Fibroblast of peridontal ligament (primary cell): ENCODE measurements at regions not wholly inside any gene's neighbourhood (a gene's known extent, or its start where the extent isn't known, plus 50 kb on each side); places are given as distances from the start of the nearest gene placed in this dataset.
"Not testable (repeated sequence)": the region's sequence is repeated elsewhere in the genome, so short reads cannot be mapped to it uniquely, and the experiment has no call there.

ENCODE experiments used
- DNase-seq: peaks from one replicate; pipeline ENCODE4 v3.0.0-alpha.2; 2010; ENCODE audit errors: extremely low read depth

GRCh38 chr4:97197106-97197505 lies 946.2 kb downstream of the STPG2 start:
- DNase-seq, result no peak

DNA sequence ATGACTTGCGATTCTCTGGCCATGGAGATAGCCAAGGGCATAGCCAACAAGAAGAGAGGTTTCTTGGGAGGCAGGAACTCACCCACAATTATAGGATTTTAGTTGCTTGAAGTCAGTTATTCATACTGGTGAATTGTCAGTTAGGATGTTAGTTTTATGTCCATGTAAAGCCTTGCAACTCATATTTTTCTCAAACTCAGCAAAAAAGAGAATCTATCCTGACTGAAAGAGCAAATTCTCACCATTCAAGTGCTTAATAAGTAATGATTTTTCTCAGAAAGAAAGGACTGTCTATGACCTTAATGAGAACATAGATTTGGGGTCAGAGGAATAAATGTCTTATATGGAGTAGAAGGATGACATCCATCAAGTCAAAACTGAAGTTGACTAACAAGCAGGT lies 934.5 kb downstream of the STPG2 start:
- no peak for DNase-seq

GRCh38 chr4:97215409-97215941 lies 927.8 kb downstream of the STPG2 start:
- no peak for DNase-seq

DNA sequence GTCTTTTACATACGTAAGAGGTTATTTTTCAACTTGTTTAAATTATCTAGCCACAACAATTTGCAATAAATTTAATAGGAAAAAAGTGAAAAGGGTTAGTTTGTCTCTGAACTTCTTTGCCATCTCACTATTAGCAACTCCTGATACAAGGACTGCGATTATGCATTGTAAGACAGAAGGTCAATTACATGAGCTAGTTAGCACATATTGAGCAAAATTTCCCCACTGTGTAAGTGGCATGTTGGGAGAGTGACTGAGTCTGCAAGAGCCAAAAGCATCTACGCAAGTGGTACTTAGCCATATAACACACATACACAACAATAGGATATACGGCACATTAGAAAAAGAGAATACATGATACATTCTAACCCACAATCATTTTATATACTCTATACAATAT lies 927.2 kb downstream of the STPG2 start:
- DNase-seq, result no peak

DNA sequence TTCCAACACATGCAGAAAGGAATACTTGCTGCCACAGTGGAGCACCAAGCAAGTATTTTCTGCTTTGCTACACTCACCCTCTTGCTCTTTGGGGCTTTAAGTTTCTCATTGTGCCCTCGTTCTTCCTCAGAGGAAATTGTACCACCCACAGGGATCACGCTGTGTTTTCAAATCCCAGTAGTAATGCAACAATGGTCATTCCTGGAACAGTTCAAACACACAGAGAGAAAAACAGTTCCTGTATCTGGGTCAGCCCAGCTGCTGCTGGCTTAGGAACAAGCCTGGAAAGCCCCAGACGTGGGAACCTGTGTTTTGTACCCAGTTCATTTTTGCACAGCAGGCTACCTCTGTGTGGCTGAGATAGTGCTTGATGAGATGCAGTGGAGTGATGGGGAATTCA lies 907.8 kb downstream of the STPG2 start:
- no peak for DNase-seq

- no peak for DNase-seq
These were observed 904.2 kb downstream of the STPG2 start for GRCh38 chr4:97238956-97239666.

DNA sequence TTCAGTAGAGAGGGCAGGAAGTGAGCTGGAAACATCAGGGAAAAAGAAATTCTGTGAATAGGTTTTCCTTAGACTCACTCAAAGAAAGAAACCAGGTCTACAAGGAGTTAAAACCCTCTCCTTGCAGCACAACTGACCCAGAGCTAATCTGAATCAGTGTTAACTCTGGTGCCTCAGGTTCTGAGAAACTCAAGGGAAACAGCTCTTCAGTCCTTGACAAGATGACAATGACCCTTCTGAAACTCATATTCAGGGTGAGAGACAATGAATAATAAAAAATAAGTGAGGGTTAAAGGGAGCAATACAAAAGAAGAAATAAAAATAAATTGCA lies 903.6 kb downstream of the STPG2 start:
- DNase-seq, result no peak

GRCh38 chr4:97252615-97253154 lies 890.6 kb downstream of the STPG2 start:
- no peak for DNase-seq

DNA sequence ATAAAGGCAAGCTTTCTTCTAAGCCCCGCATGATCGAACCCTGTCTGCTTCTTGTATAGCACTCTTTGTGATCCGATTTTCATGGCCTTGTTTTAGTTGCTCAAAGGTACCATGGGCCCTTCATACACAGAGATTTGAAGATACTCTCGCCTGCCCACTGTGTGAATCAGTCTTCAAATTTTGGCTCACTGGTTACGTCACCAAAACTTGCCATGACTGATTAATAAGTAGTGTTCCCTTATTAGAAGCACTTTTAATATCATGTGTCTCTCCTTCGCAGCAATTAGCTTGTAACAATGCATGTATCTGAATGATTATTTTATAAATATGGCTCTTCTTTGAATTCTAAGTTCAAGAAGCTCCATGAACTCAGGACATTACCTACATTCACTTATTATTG lies 880.5 kb downstream of the STPG2 start:
- no peak for DNase-seq

DNA sequence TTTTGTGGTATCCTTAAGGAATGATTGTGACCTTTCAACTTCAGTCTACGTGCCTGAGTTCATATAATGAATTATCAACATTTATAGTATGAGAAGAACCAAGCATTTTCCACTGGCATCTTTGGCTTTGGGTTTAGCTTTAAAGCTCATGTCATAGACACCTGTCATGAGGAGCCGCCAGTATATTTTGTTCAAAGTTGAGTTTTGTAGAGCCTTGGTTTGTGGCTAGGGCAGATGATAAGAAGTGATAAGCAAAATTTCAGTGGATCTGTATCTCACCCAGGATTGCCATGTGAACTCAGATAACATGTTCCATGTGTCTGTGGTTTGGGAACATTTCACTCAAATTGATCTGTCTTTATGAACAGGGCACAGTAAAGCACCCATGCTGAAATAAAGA lies 873.2 kb downstream of the STPG2 start:
- no peak for DNase-seq

GRCh38 chr4:97279391-97279790 lies 863.9 kb downstream of the STPG2 start:
- no peak for DNase-seq

DNA sequence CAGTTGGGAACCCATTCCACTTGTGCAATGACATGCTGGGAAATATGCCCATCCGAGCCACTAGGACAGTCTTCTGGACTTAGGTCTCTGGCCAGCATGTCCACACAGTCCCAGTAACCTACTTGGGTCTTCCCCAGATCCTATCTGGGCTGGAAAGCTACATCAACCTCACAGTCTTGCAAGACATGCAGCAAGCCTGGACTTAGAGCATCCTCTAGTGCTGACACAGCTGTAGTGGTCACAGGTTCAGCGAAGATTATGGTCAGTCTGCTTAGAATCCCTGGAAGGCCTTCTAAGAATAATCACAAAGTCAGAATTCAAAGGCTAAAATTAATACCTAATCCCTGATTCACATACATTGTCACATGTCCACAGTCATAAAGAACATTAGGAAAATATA lies 842.7 kb downstream of the STPG2 start:
- DNase-seq, result no peak

DNA sequence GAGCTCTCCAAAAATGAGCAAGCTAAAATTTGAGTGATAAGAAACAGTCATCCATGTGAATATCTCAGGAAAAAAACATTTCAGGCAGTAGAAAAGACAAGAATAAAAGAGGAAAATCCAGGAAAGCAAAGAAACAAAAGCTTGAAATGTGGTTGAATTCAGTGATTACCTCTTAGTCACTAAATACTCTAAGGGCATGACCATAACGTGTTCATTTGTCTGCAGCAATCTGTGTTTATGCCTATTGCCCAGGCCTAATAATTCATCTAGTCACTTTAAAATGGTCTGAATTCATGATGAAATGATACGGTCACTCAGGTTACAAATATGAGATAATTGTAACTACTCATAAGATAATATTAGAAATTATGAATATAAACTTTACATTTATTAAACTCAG lies 837.9 kb downstream of the STPG2 start:
- DNase-seq, result no peak

GRCh38 chr4:97309121-97309520 lies 834.2 kb downstream of the STPG2 start:
- DNase-seq, result no peak

- DNase-seq, result no peak
These were observed 826.1 kb downstream of the STPG2 start for GRCh38 chr4:97317201-97317600.

DNA sequence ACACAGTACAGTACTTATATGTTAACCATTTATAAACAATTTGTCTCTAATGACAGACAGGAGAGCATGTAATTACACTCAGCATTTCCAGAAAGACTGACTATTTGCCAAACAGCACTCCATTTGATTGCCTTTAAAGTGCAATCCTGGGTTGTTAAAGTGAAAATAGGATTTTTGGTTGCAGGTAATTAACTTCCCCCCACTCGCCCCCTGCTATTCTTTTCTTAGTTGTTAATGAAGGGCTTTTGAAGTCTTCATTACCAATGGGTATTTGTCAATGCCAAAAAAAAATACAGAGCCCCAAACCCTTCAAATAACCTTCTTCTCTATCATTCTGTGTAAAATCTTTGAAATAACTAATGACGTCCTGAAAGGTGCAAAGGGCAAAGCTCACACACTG lies 825.6 kb downstream of the STPG2 start:
- no peak for DNase-seq

DNA sequence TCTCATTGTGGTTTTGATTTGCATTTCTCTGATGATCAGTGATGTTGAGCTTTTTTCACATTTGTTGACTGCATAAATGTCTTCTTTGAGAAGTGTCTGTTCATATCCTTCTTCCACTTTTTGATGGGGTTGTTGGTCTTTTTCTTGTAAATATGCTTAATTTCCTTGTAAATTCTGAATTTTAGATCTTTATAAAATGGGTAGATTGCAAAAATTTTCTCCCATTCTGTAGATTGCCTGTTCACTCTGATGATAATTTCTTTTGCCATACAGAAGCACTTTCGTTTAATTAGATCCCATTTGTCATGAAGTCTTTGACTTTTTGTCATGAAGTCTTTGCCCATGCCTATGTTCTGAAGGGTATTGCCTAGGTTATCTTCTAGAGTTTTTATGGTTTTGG lies 817.5 kb downstream of the STPG2 start:
- not testable (repeated sequence) for DNase-seq

GRCh38 chr4:97330917-97331316 lies 812.4 kb downstream of the STPG2 start:
- no peak for DNase-seq

- no peak for DNase-seq
These were observed 808.9 kb downstream of the STPG2 start for GRCh38 chr4:97334348-97334747.

- no peak for DNase-seq
These were observed 793.6 kb downstream of the STPG2 start for GRCh38 chr4:97349468-97350186.

DNA sequence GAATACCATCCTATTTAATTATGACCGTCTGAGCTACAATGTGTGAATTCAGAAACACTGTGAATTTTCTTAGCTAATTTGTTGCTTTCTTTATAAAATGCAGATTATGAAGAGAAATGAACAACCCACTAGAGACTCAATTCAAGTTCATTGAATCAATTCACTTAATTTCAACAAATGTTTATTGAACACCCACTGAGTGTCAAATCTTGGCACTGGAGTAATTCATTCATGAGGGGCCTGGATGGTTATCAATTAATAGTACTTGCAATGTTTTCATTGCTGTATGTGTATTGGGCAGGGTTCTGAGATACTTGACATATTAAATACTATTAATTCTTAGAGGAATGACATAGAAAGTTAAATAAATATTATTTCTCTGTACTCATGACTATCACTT lies 789.4 kb downstream of the STPG2 start:
- DNase-seq, result no peak

- DNase-seq, result no peak
These were observed 783.5 kb downstream of the STPG2 start for GRCh38 chr4:97359826-97360225.

DNA sequence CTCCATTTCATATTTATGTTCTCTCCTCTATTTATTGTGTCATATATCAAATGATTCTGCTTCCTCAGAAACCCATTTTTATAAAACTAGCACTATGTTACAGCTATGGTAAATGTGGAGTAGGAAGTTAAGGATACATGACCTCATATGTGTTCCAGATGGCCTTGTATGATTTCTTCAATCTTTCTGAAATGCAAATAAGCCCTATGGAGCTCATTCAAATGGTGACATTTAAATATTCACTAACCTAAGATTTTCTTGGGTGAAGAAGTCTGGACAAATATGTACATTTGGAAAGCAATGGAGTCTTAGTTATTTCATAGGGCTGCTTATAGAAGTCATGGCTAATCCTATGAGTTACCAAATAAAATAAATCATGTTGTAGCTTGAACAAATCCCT lies 782.5 kb downstream of the STPG2 start:
- no peak for DNase-seq
